Stomach (tissue), 4 donors: ENCODE measurements at regions not wholly inside any gene's neighbourhood (a gene's known extent, or its start where the extent isn't known, plus 50 kb on each side); places are given as distances from the start of the nearest gene placed in this dataset.

Experiments
- EP300 ChIP-seq: sonication (generic); formaldehyde crosslinking; IDR thresholded peaks from one replicate; pipeline ENCODE4 v1.6.1; 2017; ENCODE audit warnings: antibody characterized with exemption
- POLR2A ChIP-seq, 4 donors: fragments of 450-650 bp; IDR thresholded peaks; one replicate each; pipeline ENCODE4 v1.6.1; 2016; ENCODE audit warnings: antibody characterized with exemption in 4 of 4, control low read depth in 2 of 4, mild to moderate bottlenecking in 1 of 4, moderate library complexity in 1 of 4
- TF ChIP-seq, protein P1 (sequence below), 7 experiments: fragments of 450-650 bp in 4 of 7; fragments of 200-600 bp in 3 of 7; sonication (generic) in 3 of 7; IDR thresholded peaks; one replicate each; pipeline ENCODE4 v1.5.1; 2016 to 2019; ENCODE audit warnings: antibody characterized with exemption in 7 of 7, control low read depth in 2 of 7, mild to moderate bottlenecking in 1 of 7

DNA sequence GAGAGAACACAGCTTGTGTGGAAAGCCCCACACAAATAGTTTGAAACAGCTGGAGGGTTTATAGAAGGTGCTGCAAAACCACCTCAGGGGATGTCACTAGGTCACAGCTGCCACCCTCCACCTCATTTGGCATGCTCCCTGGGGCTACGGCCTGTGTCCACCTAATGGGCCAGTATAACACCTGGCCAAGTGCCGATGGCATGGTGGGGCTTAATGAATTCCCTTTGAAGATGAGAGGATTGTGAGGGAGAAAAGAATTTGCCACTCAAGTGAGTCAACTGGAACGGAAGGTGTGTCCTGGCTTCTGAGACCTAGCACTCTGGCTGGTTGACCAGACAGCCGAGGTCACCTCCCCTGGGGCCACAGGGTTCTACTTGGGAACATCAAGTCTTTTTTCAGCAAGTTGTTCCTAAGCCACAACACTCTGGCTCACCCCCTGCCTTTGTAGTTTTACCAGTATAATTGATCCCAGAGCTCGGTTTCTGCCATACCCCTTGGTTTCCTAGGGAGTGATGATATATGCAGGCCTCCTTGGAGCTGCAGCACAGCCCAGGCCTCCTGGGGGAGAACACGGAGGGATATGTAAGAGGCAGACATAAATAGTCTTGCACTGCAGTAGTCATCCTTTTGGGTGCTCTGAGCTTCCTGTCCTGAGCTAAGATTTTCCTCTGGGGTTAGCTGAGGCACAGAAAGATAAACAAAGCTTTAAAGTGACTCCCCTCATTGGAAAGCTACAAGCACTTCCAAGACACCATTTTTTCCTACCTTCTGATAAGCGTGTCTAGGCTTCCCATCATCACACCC, 178.2 kb upstream of the LPP start:
- TF ChIP-seq, protein P1, sequence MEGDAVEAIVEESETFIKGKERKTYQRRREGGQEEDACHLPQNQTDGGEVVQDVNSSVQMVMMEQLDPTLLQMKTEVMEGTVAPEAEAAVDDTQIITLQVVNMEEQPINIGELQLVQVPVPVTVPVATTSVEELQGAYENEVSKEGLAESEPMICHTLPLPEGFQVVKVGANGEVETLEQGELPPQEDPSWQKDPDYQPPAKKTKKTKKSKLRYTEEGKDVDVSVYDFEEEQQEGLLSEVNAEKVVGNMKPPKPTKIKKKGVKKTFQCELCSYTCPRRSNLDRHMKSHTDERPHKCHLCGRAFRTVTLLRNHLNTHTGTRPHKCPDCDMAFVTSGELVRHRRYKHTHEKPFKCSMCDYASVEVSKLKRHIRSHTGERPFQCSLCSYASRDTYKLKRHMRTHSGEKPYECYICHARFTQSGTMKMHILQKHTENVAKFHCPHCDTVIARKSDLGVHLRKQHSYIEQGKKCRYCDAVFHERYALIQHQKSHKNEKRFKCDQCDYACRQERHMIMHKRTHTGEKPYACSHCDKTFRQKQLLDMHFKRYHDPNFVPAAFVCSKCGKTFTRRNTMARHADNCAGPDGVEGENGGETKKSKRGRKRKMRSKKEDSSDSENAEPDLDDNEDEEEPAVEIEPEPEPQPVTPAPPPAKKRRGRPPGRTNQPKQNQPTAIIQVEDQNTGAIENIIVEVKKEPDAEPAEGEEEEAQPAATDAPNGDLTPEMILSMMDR (IDR thresholded peaks at IDR 0.05): no peak
- TF ChIP-seq POLR2A (IDR thresholded peaks at IDR 0.05): no peak
- TF ChIP-seq EP300: no peak
